ENCODE measurements at regions not wholly inside any gene's neighbourhood (a gene's known extent, or its start where the extent isn't known, plus 50 kb on each side); places are given as distances from the start of the nearest gene placed in this dataset.

- in situ Hi-C loops (cut with MboI), result no loop called here
- no peaks in the 10 kb centered on the region for H3K9me1 ChIP-seq (ENCODE audit: control insufficient read depth, insufficient read depth, low read length)
- H3K27me3 ChIP-seq (ENCODE audit: control insufficient read depth in 2 of 2, insufficient read depth in 2 of 2, low read length in 2 of 2), result no peaks in the 10 kb centered on the region
- ATAC-seq (no peak), FAIRE-seq (no peak), DNase-seq (ENCODE audit: extremely low read depth in 1 of 4, low spot score in 3 of 4) (no peak)
- no peaks in the 10 kb centered on the region for H3K9me3 ChIP-seq (replicated peaks; ENCODE audit: control insufficient read depth, insufficient read depth, low read depth, low read length)
- H3K4me3 ChIP-seq, result no peak overlapping the region
- H4K20me1 ChIP-seq (replicated peaks; ENCODE audit: control insufficient read depth, insufficient read depth, low read length), result no peaks in the 10 kb centered on the region
- no TSS peak for BruUV-seq (replicated peaks)
- no peak overlapping the region for H3K27ac ChIP-seq (ENCODE audit: extremely low read depth, low read depth, low read length)
- ChIA-PET CTCF (ENCODE audit: low intra/inter-chr PET ratio) (no interaction called here), POLR2A (no interaction called here)
- H3K4me2 ChIP-seq (ENCODE audit: insufficient read depth, low read length), result no peak overlapping the region
- H3K79me2 ChIP-seq (ENCODE audit: control insufficient read depth, insufficient read depth, low read length), result no peaks in the 10 kb centered on the region
- intact Hi-C loops (cut with micrococcal nuclease), result no loop called here
- H3K9ac ChIP-seq (ENCODE audit: insufficient read depth in 1 of 2, low read depth in 2 of 2, low read length in 2 of 2), result no peak overlapping the region
- no peak overlapping the region for H2AFZ ChIP-seq (ENCODE audit: low read depth, low read length)
- no peaks in the 10 kb centered on the region for H3K36me3 ChIP-seq (ENCODE audit: control insufficient read depth, insufficient read depth, low read length)
- WGBS (ENCODE audit: insufficient coverage, low coverage, missing lambda C conversion rate), result 0% methylated on average over 1 of the region's 1 CpG
- no peaks in the 10 kb centered on the region for H3K4me1 ChIP-seq (replicated peaks in 1 of 2; ENCODE audit: control insufficient read depth in 2 of 2, insufficient read depth in 2 of 2, low read length in 2 of 2)
- TF ChIP-seq NFIX (CRISPR knock-in tag; IDR thresholded peaks at IDR 0.05; ENCODE audit: low read depth), result no peak
These were observed 365.4 kb downstream of the AEBP2 start for GRCh38 chr12:19804737-19805136.

- WGBS (ENCODE audit: insufficient coverage, low coverage, missing lambda C conversion rate), result 0% methylated on average over 2 of the region's 2 CpGs
- ATAC-seq, result no peak
- no TSS peak for BruUV-seq (replicated peaks)
- H3K4me1 ChIP-seq (replicated peaks in 1 of 2; ENCODE audit: control insufficient read depth in 2 of 2, insufficient read depth in 2 of 2, low read length in 2 of 2), result no peaks in the 10 kb centered on the region
- no peaks in the 10 kb centered on the region for H3K79me2 ChIP-seq (ENCODE audit: control insufficient read depth, insufficient read depth, low read length)
- DNase-seq (ENCODE audit: extremely low read depth in 1 of 4, low spot score in 3 of 4), result no peak
- CTCF ChIA-PET (ENCODE audit: low intra/inter-chr PET ratio), result no interaction called here
- no peak overlapping the region for H3K4me2 ChIP-seq (ENCODE audit: insufficient read depth, low read length)
- no peak overlapping the region for H3K27ac ChIP-seq (ENCODE audit: extremely low read depth, low read depth, low read length)
- H3K9me1 ChIP-seq (ENCODE audit: control insufficient read depth, insufficient read depth, low read length), result no peaks in the 10 kb centered on the region
- intact Hi-C loops (cut with micrococcal nuclease) (no loop called here), in situ Hi-C loops (cut with MboI) (no loop called here)
- H3K4me3 ChIP-seq, result no peak overlapping the region
- no peaks in the 10 kb centered on the region for H3K36me3 ChIP-seq (ENCODE audit: control insufficient read depth, insufficient read depth, low read length)
- no peak overlapping the region for H3K9ac ChIP-seq (ENCODE audit: insufficient read depth in 1 of 2, low read depth in 2 of 2, low read length in 2 of 2)
- no peaks in the 10 kb centered on the region for H4K20me1 ChIP-seq (replicated peaks; ENCODE audit: control insufficient read depth, insufficient read depth, low read length)
- no peaks in the 10 kb centered on the region for H3K27me3 ChIP-seq (ENCODE audit: control insufficient read depth in 2 of 2, insufficient read depth in 2 of 2, low read length in 2 of 2)
- no peak overlapping the region for H2AFZ ChIP-seq (ENCODE audit: low read depth, low read length)
- POLR2A ChIA-PET, result no interaction called here
- FAIRE-seq, result no peak
- H3K9me3 ChIP-seq (replicated peaks; ENCODE audit: control insufficient read depth, insufficient read depth, low read depth, low read length), result no peaks in the 10 kb centered on the region
- no peak for TF ChIP-seq ZNF511 (CRISPR knock-in tag; IDR thresholded peaks at IDR 0.05)
- no peak for TF ChIP-seq ZNF311 (CRISPR knock-in tag; IDR thresholded peaks at IDR 0.05)
- TF ChIP-seq ZNF668 (CRISPR knock-in tag; IDR thresholded peaks at IDR 0.05), result no peak
- no peak for TF ChIP-seq MIER1 (IDR thresholded peaks at IDR 0.05; ENCODE audit: low read depth)
- TF ChIP-seq FOXK1 (CRISPR knock-in tag; IDR thresholded peaks at IDR 0.05; ENCODE audit: borderline replicate concordance), result no peak
- TF ChIP-seq ZNF780A (CRISPR knock-in tag; IDR thresholded peaks at IDR 0.05), result no peak
- TF ChIP-seq ZNF407 (IDR thresholded peaks at IDR 0.05; ENCODE audit: low read depth), result no peak
These were observed 369.1 kb downstream of the AEBP2 start for GRCh38 chr12:19808371-19808770.

Data from K562 (cell line).